Peyer's patch (tissue), 4 donors: ENCODE measurements at regions not wholly inside any gene's neighbourhood (a gene's known extent, or its start where the extent isn't known, plus 50 kb on each side); places are given as distances from the start of the nearest gene placed in this dataset.

Experiments used
- POLR2A ChIP-seq, 2 donors: fragments of 450-650 bp; IDR thresholded peaks; one replicate each; pipeline ENCODE4 v1.5.1; 2017; ENCODE audit warnings: antibody characterized with exemption in 2 of 2, mild to moderate bottlenecking in 2 of 2, moderate library complexity in 2 of 2
- TF ChIP-seq, protein P1 (sequence below), 6 experiments: fragments of 450-650 bp in 4 of 6; fragments of 200-600 bp in 2 of 6; sonication (generic) in 1 of 6; IDR thresholded peaks; one replicate each; pipeline ENCODE4 v1.5.1; 2017 to 2019; ENCODE audit warnings: antibody characterized with exemption in 6 of 6, mild to moderate bottlenecking in 3 of 6, moderate library complexity in 1 of 6

- TF ChIP-seq POLR2A (IDR thresholded peaks at IDR 0.05) = no peak
- TF ChIP-seq, protein P1, sequence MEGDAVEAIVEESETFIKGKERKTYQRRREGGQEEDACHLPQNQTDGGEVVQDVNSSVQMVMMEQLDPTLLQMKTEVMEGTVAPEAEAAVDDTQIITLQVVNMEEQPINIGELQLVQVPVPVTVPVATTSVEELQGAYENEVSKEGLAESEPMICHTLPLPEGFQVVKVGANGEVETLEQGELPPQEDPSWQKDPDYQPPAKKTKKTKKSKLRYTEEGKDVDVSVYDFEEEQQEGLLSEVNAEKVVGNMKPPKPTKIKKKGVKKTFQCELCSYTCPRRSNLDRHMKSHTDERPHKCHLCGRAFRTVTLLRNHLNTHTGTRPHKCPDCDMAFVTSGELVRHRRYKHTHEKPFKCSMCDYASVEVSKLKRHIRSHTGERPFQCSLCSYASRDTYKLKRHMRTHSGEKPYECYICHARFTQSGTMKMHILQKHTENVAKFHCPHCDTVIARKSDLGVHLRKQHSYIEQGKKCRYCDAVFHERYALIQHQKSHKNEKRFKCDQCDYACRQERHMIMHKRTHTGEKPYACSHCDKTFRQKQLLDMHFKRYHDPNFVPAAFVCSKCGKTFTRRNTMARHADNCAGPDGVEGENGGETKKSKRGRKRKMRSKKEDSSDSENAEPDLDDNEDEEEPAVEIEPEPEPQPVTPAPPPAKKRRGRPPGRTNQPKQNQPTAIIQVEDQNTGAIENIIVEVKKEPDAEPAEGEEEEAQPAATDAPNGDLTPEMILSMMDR (IDR thresholded peaks at IDR 0.05) = no peak
These were observed 1166.0 kb downstream of the UQCRFS1 start for GRCh38 chr19:28046932-28047331.
